HG02970 (cell line): ENCODE measurements at regions not wholly inside any gene's neighbourhood (a gene's known extent, or its start where the extent isn't known, plus 50 kb on each side); places are given as distances from the start of the nearest gene placed in this dataset.
"Not testable (repeated sequence)": the region's sequence is repeated elsewhere in the genome, so short reads cannot be mapped to it uniquely, and the experiment has no call there.

Experiments
- ATAC-seq: cut with Tn5 transposase; IDR thresholded peaks from one replicate; pipeline ENCODE4 v1.9.1; 2021; ENCODE audit warnings: mild to moderate bottlenecking, moderate library complexity, moderate number of reproducible peaks; ENCODE audit not compliant: unreplicated experiment, low FRiP score

DNA sequence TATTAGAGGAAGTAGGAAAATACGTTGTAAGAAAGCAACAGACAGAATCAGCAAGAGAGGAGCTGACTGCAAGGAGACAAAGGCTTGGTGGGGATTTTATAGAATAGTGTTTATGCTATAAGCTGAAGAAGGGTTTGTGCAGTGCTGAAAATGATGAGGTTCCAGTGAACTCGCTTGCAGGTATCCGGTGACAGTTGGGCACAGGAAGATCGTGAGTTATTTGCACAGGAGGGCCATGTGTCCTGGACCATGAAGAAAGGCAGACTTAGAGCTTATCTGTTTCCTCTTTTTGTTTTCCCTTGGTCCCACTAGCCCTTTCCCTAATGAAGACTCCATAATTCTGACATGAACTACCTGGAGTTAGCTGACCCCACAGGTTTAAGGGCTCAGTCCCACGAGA is 61.4 kb downstream of the NXNL2 start:
- ATAC-seq, result no peak

DNA sequence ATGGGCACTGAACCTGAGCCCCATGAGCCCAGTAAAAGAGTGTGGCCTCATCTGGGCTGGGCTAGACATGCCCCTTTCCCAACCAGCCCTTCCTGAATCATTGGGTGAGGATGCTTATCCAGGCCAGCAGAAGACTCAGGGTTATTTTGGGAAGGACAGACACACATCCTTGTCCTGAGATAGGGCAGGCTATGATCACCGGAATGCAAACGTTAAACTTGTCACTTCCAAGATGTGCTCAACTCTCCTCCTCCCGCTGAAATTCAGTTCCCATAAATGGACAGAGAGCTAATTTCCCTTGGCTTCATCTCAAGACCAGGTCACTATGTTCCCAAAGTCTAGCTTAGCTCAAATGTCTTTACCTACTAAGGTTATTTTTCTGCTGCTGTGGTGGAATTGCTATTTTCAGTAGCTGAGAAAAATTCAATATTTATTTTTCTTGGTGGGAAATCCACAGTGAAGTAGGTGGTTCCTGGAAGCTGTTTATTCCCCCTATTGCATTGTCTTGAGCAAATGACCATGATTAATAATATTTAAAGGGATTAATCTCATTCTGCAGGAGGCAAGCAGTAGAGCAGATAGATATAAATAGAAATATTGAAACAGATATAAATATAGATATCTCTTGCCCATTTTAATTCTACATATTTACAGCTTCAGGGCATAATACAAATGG is 70.0 kb downstream of the NXNL2 start:
- ATAC-seq, result no peak

DNA sequence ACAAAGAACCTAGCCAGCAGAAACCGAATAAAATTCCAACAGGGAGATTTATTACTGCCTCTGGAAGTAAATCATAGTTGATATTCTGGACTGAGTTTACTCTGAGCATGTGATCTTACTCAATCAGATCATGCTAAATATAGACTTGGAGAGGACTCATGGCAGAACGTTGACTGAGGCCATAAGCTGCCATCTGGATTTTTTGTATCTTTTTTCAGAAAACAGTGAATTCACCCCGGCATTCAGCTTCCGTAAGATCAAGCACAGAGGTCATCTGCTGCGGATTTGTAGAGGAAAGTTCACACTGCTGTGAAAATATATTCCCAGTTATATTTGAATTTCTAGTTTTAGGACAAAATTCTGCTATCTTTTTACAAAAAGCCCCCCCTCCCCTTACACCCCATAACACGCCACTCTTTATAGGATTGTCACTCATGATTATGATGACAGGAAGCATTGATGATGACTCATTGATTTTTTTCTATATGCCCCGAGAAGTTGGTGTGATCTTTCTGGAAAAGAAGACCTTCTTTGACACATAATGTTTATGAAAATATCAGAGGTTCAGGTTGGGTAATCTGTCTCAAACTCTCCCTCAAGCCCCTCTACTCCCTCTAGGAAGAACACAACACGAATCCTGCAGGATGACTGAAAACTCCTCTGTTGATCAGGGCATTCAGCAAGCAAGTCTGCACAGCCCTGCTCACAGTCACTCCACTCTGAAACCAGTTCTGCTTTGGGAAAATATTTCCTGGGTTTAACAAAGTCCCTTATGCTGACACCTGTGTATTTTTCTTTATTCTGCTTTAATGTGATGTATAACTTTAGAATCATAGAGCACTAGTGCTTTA is 70.8 kb downstream of the NXNL2 start:
- ATAC-seq, result no peak

DNA sequence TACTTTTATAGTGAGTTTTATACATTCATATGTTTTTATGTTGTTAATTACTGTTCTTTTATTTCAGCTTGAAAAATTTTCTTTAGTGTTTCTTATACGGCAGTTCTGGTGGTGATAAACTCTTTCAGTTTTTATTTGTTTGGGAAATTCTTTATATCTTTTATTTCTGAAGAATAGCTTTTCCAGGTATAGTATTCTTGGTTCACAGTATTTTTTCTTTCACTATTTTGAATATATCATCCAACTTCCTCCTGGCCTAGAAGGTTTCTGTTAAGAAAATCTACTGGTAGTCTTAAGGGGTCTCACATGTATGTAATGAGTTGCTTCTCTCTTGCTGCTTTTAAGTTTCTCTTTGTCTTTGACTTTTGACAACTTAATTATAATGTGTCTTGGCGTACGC is 79.4 kb downstream of the NXNL2 start:
- no peak for ATAC-seq

DNA sequence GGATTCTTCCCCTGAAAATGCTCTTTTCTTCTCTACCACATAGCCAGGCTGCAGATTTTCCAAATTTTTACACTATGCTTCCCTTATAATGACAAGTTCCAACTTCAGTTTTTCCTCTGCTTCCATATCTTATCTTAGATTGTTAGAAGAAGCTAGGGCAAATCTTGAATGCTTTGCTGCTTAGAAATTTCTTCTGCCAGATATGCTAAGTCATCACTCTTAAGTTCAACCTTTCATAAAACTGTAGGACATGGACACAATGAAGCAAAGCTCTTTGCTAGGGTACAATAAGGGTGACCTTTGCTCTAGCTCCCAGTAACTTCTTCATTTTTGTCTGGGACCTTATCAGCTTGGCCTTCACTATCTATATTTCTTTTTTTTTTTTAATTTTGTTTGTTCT is 88.7 kb downstream of the NXNL2 start:
- no peak for ATAC-seq

DNA sequence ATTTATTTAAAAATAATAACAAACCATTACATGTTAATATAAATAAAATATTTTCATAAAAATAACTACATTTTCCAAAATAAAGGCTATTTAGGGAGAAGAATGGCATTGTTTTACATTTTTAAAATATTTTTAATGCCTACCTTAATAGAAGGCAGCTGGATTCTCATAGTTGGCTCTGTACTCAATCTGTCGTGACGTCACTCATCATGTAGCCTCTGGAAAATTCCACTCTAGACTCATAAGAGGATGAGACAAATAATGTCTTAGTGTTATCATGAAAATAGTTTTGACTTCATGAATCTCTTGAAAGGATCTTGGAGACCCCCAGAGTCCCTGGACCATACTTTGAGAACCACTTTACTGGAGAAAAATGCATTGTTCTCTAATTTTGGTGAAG is 93.1 kb downstream of the NXNL2 start:
- ATAC-seq, result no peak

DNA sequence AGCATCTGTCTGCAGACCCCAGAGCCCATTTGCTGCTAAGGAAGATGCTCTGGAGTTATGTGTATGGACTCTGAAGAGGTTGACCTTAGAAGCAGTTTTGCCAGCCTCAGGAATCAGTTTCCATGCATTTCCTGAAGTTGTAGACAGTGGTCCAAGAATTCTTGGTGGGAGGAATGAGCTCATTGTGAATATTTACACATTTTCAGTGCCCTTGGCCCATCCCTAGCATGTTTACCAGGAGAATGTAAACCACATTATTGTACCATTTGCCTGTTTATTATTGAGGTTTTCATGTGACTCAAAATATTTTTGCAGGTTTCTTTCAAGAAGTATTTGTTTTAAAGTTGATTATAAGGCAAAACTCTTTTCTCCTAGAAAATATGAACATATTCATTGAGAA is 93.8 kb downstream of the NXNL2 start:
- no peak for ATAC-seq

DNA sequence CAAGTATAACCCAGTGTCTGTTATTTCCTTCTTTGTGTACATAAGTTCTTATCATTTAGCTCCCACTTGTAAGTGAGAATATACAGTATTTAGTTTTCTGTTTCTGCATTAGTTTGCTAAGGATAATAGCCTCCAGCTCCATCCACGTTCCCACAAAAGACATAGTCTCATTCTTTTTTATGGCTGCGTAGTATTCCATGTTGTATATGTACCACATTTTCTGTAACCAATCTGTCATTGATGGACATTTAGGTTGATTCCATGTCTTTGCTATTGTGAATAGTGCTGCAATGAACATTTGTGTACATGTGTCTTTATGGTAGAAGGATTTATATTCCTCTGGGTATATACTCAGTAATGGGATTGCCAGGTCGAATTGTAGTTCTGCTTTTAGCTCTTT is 95.6 kb downstream of the NXNL2 start:
- not testable (repeated sequence) for ATAC-seq

DNA sequence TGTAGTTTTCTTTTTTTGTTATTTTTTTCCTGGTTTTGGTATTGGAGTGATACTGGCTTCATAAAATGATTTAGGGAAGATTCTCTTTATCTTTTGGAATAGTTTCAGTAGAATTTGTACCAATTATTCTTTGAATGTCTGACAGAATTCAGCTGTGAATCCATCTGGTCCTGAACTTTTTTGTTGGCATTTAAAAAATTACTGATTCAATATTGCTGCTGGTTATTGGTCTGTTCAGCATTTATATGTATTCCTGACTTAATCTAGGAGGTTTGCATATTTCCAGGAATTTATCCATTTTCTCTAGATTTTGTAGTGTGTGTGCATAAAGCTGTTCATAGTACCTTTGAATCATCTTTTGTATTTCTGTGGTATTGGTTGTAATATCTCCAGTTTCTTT is 100.2 kb downstream of the NXNL2 start:
- no peak for ATAC-seq

DNA sequence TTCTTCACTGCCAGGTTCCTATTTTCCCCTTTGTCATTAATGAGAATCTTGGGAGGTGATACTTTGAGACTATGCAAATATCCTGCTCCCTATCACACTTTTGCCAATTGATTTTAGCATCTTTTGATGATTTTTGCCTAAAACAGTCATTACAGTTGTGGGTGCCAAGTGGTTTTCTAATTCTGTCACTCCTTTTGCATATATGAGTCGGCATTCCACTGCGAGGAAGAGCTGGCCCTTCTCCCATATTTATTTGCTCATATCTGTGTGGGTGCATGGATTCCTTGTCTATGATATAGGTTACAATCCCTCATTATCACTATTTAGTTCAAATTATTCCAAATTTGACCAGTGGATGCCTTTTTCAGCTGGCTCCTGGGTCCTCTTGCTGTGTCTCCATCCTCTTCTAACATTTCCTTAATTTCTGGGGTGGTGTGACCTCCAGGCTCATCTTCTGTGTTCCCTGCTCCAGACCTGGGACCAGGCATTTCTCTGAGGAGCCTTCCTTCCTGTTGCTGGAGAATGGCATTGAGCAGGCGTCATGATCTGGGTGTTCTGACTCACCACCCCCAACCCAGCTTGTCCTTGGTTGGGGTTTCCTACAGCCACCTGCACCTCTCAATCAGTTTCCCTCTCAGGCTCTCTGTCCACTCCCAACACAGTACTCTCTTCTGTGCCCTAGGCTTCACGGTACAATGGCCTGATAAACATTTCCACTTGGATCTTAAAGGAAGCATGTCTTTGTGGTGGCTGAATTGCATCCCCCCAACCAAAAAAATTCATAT is 106.7 kb downstream of the NXNL2 start:
- ATAC-seq, result no peak

DNA sequence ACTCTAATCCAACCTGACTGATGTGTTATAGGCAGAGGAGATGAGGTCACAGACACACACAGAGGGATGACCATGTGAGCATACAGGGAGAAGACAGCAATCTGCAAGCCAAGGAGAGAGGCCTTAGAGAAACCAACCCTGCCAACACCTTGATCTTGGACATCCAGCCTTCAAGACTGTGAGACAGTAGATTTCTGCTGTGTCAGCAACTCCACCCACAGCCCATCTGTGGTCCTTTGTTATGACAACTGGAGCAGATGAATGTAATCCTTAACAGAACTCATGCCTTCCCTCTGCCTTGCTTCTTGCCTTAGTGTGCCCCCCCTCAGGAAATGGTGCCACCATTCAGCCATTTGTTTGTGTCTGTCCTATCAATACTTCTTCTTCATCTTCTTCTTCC is 107.4 kb downstream of the NXNL2 start:
- no peak for ATAC-seq

DNA sequence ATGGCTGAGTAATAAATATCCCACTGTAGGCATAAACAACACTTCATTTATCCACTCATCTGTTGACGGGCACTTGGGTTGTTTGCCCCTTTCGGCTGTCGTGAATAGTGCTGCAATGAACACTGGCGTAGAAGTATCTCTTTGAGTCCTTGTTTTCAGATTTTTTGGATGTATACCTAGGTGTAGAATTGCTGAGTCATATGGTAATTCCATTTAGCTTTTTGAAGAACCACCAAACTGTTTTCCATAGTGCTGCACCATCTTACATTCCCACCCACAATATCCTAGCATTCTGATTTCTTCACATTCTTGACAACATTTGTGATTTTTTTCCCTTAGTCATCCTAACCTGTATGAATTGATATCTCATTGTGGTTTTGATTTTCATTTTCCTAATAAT is 109.0 kb downstream of the NXNL2 start:
- no peak for ATAC-seq

DNA sequence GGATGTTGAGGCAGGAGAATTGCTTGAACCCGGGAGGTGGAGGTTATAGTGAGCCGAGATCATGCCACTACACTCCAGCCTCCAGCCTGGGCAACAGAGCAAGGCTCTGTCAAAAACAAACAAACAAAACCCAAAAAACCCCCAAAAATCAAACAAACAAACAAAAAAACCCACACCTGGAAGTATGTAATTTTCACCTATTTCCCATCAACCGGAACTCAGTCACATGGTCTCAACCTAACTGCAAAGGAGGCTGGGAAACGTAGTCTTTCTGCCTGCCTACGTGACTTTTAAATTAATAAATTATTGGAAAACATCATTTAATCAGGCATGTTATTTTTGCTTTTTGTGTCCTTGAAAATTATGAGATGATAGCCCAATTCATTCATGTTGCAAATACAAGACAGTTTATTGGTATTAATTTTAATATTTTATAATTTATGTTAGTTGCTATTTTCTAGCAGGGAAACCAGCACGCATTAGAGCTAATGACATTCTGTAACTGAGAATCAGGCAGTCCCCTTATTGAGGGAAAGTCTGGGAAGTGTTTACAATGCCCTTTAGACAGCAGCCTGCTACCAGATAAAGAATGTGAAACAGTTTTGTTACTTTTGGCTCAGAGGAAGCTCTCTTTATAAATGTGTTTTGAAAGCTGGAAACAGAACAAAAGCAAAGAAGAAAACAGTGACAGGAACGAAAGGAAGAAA is 110.3 kb downstream of the NXNL2 start:
- no peak for ATAC-seq

DNA sequence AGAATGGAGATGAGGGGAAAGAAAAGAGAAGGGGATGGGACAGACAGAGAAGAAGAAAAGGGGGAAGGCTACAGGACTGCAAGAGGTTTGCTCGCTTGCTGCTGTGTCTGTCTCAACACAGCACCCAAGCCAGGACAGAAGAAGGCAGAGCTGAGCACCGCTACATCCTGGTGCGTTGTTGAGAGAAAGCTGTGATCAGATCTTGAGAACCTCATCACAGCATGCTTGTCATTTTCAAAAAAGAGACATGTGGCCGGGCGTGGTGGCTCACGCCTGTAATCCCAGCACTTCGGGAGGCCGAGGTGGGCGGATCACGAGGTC is 110.9 kb downstream of the NXNL2 start:
- ATAC-seq, result no peak

DNA sequence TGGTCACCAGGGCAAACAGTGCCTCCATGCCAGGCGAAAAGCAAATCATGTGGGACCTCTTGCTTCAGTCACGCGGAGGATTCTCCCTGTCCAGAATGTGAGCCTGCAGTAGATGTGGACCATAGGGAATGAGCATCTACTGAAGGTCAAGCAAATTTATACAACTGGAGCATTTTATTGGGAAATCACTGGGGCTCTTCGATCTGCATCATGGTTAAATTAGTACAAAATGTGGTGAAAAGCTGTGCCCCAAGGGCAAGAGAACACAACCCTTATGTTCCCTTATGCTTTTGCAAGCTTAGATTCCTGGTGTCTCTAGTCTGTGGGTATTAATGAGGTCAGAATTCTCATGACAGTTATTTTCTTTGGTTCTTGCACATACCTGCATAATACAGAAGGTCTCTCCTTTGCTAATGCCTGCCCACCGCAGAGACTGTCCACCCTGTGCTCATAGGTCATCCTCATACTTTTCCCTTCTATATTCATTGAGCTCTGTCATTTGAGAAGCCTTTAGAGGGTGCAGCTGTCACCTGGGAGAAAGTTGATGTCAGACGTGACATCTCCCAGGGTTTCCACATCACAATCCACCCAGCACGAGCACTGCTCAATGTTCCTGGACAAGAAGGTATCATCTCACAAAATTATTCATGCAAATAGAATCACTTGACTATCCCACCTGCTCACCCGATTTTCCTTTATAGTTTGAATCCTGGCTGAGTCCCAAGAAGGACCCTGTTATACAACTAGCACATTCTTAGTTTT is 111.7 kb downstream of the NXNL2 start:
- no peak for ATAC-seq

DNA sequence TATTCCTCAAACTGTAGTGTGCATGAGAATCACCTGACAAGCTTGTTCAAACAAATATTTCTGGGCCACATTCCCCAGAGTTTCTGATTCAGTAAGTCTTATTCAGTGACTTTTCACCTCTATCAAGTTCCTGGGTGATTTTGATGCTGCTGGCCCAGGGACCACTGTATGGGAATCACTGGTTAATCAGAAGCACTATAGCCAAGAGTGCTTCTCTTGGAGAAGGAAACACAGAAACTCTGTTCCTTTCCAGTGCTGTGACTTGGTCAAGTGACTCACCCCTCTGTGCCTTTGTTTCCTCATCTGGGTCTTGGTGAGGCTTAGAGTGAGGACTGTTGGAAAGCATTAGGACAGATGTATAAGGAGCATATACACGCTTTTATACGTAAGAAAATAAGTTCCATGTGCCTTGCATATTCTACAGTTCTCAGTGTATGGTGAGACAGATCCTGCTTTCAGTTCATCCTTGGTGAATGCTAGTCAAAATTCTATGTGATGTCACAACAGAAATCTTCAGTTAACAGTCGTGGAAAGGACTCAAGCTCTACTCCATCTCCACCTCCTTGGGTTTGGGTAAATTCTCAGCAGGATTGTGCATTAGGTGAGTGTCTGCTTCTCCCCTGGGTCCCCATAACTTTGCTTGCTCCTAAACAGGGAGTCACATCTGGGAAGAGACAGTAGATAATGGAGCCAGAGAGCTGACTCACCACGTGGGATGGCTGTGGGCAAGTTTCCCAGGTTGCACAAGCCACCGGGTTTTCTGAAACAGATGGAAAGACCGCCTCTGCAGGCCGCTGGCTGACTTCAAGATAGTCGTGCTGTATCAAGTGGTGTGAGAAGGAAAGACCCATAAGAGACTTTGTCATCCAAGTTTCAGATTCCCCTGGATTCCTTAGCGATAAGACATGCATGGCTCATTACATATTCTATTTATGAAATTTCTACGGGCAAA is 117.0 kb downstream of the NXNL2 start:
- ATAC-seq, result no peak

DNA sequence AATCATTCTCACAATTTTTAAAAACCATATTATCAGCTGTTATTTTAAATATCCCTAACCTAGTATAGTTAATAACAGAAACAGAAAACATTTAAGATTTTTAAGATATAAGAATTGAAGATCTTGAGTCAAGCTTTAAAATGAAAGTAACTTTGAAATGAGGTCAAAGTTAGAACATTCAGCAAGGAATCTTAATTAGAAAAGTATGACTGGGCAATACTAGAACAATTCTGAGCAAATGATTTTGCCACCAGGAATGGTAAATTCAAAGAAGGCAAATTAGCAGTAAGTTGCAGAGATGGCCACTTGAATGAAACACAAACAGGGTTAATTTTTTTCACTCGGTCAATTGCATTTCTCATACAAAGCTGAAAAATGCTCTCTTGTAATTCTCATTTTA is 117.9 kb downstream of the NXNL2 start:
- no peak for ATAC-seq

DNA sequence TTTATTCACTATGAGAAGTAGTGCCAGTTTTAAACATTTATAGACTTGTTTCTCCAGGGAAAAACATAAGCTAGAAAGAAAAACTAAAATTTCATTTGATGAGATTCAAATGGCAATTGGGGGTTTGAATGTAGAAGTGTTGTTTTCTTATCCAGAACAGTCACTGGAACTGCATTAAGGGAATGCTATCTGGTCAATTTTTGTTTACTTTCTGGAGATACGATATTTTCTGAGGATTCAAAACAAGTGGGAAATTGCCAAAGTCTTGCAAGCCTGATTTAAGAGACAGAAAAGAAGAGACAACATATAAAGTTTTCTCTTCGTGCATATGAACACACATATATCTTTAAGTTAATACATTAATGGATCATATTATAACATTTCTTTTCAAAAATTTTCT is 118.4 kb downstream of the NXNL2 start:
- no peak for ATAC-seq

DNA sequence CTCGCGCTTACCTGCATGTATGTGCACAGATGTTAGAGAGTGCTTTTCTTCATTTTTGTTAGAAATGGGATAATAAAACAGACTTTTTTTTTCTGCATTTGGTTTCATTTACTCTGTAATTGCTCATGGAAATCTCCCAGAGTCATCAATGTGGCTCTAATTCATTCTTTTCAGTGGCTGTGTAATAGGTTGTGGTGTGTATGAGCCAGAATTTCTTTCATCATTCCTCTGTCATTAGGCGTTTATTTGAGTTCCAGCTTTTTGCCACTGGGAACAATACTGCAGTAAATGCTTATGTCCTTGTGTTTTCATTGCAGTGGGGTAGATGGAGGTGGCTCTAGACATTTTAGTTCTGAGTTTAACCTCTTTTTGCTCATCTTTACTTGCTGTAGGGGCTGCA is 118.9 kb downstream of the NXNL2 start:
- ATAC-seq, result no peak
